Endothelial cell of umbilical vein (primary cell): ENCODE measurements at regions not wholly inside any gene's neighbourhood (a gene's known extent, or its start where the extent isn't known, plus 50 kb on each side); places are given as distances from the start of the nearest gene placed in this dataset.

Experiments used
- CTCF ChIP-seq, 2 donors: IDR thresholded peaks; 1 replicate in 1 of 2; 2 replicates in 1 of 2; pipeline ENCODE4 v1.5.1; 2011; ENCODE audit warnings: low read length in 2 of 2, mild to moderate bottlenecking in 2 of 2, moderate library complexity in 2 of 2, control low read depth in 1 of 2, inconsistent platforms in 1 of 2, low read depth in 1 of 2; ENCODE audit not compliant: insufficient read depth in 1 of 2; ENCODE audit errors: extremely low read depth in 1 of 2
- EZH2 ChIP-seq: IDR thresholded peaks from 2 replicates; pipeline ENCODE4 v1.6.1; 2012; ENCODE audit warnings: borderline replicate concordance, low read depth, mild to moderate bottlenecking, moderate library complexity, low read length, inconsistent platforms; ENCODE audit not compliant: severe bottlenecking
- FOS ChIP-seq: IDR thresholded peaks from 2 replicates; pipeline ENCODE4 v1.6.1; 2011; ENCODE audit warnings: mild to moderate bottlenecking, low read length, moderate library complexity, borderline replicate concordance; ENCODE audit not compliant: insufficient read depth
- MAX ChIP-seq: IDR thresholded peaks from 2 replicates; pipeline ENCODE4 v1.6.1; 2011; ENCODE audit not compliant: insufficient read depth, insufficient read length
- POLR2A ChIP-seq: IDR thresholded peaks from 2 replicates; pipeline ENCODE4 v1.6.1; 2012; ENCODE audit warnings: low read depth, mild to moderate bottlenecking, control low read depth, low read length
- POLR2AphosphoS5 ChIP-seq: IDR thresholded peaks from 2 replicates; pipeline ENCODE4 v1.6.1; 2012; ENCODE audit warnings: low read depth, mild to moderate bottlenecking, control low read depth, low read length, moderate library complexity; ENCODE audit not compliant: insufficient read depth

DNA sequence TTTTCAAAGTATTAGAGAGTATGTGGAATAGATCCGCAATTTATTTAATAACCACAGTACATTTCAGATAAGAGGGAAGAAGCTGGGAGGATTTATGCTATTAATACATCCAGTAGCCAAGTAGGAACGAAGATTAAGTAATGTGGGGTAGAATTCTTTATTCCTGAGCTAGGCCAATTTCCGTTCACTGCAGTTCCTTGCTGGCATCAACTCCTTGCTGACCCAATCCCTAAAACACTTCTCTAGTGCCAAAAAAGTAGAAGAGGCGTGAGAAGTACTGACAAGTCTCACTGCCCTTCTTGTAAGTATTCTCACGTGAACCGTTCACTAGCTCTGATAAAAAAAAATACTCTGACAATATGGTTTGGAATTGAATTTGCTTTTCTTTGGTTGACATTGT lies 211.4 kb downstream of the EPHA4 start:
- no peak for TF ChIP-seq CTCF (IDR thresholded peaks at IDR 0.05; ENCODE audit: extremely low read depth in 1 of 2, insufficient read depth in 1 of 2, low read depth in 1 of 2, low read length in 2 of 2)
- TF ChIP-seq POLR2A: no peak
- no peak for TF ChIP-seq FOS
- no peak for TF ChIP-seq EZH2
- no peak for TF ChIP-seq MAX
- TF ChIP-seq POLR2AphosphoS5: no peak
